ENCODE measurements at regions not wholly inside any gene's neighbourhood (a gene's known extent, or its start where the extent isn't known, plus 50 kb on each side); places are given as distances from the start of the nearest gene placed in this dataset.

- CTCF ChIA-PET = no interaction called here
- H3K4me3 ChIP-seq (ENCODE audit: low read depth, low read length) = no peak overlapping the region
- H3K27ac ChIP-seq (ENCODE audit: extremely low read depth, low read depth, low read length) = no peak overlapping the region
- H3K36me3 ChIP-seq (ENCODE audit: control insufficient read depth in 2 of 2, insufficient read depth in 1 of 2, low read length in 2 of 2) = no peaks in the 10 kb centered on the region
- POLR2A ChIA-PET = no interaction called here
- H3K9me3 ChIP-seq (ENCODE audit: control insufficient read depth, insufficient read depth, low read depth, low read length) = no peaks in the 10 kb centered on the region
- no peaks in the 10 kb centered on the region for H3K4me1 ChIP-seq (ENCODE audit: control insufficient read depth, insufficient read depth, low read length)
- TF ChIP-seq ZFP37 (tag by site-specific recombination; IDR thresholded peaks at IDR 0.05) (no peak), ZNF324 (tag by site-specific recombination; IDR thresholded peaks at IDR 0.05) (no peak), ZNF366 (tag by site-specific recombination; conservative IDR thresholded peaks at IDR 0.05) (no peak), OSR2 (tag by site-specific recombination; IDR thresholded peaks at IDR 0.05) (no peak), ZFP69B (tag by site-specific recombination; IDR thresholded peaks at IDR 0.05) (no peak), ZEB2 (tag by site-specific recombination; IDR thresholded peaks at IDR 0.05) (no peak), ZNF837 (tag by site-specific recombination; IDR thresholded peaks at IDR 0.05) (no peak), ZNF146 (tag by site-specific recombination; IDR thresholded peaks at IDR 0.05) (no peak), GFI1B (tag by site-specific recombination; IDR thresholded peaks at IDR 0.05) (no peak), KLF9 (tag by site-specific recombination; IDR thresholded peaks at IDR 0.05; ENCODE audit: low read depth) (no peak)
Observed at GRCh38 chr9:26133537-26133936, 455.3 kb upstream of the TUSC1 start.

- H3K36me3 ChIP-seq (ENCODE audit: control insufficient read depth in 2 of 2, insufficient read depth in 1 of 2, low read length in 2 of 2) = no peaks in the 10 kb centered on the region
- H3K4me3 ChIP-seq (ENCODE audit: low read depth, low read length) = no peak overlapping the region
- no peak overlapping the region for H3K27ac ChIP-seq (ENCODE audit: extremely low read depth, low read depth, low read length)
- ChIA-PET POLR2A (no interaction called here), CTCF (no interaction called here)
- no peaks in the 10 kb centered on the region for H3K9me3 ChIP-seq (ENCODE audit: control insufficient read depth, insufficient read depth, low read depth, low read length)
- H3K4me1 ChIP-seq (ENCODE audit: control insufficient read depth, insufficient read depth, low read length) = no peaks in the 10 kb centered on the region
- TF ChIP-seq GLI2 (tag by site-specific recombination; IDR thresholded peaks at IDR 0.05; ENCODE audit: borderline replicate concordance, low read depth) (no peak), WT1 (tag by site-specific recombination; IDR thresholded peaks at IDR 0.05) (no peak), ZNF148 (tag by site-specific recombination; IDR thresholded peaks at IDR 0.05; ENCODE audit: borderline replicate concordance) (no peak), ZNF837 (tag by site-specific recombination; IDR thresholded peaks at IDR 0.05) (no peak), ZBTB20 (tag by site-specific recombination; IDR thresholded peaks at IDR 0.05) (no peak), ZNF335 (tag by site-specific recombination; conservative IDR thresholded peaks at IDR 0.05) (no peak), ZNF202 (tag by site-specific recombination; IDR thresholded peaks at IDR 0.05; ENCODE audit: borderline replicate concordance) (no peak), ZNF530 (tag by site-specific recombination; IDR thresholded peaks at IDR 0.05; ENCODE audit: low read depth) (no peak), ZNF24 (tag by site-specific recombination; IDR thresholded peaks at IDR 0.05) (no peak)
Observed at GRCh38 chr9:26132746-26133312, 454.6 kb upstream of the TUSC1 start.

DNA sequence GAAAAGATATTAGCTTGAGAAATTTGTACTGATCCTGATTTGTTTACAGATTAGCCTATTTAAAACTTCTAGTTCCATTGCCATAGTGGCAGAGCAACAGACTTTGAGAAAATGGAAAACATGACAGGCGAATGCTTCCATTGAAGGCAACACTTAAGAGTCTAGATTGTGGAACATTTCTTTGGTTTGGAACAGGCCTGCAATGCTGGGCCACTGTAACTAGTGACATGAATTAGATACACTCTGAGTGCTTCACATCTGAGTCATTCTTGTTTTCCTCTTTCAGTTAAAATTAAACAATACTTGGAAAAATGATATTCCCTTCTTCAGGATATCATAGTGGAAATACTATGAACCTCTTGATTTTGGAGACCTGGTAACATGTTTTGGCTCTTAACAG lies 453.6 kb upstream of the TUSC1 start:
- Histone ChIP-seq H3K36me3 (ENCODE audit: control insufficient read depth in 2 of 2, insufficient read depth in 1 of 2, low read length in 2 of 2) (no peaks in the 10 kb centered on the region), H3K4me3 (ENCODE audit: low read depth, low read length) (no peak overlapping the region), H3K9me3 (ENCODE audit: control insufficient read depth, insufficient read depth, low read depth, low read length) (no peaks in the 10 kb centered on the region), H3K4me1 (ENCODE audit: control insufficient read depth, insufficient read depth, low read length) (no peaks in the 10 kb centered on the region), H3K27ac (ENCODE audit: extremely low read depth, low read depth, low read length) (no peak overlapping the region)
- CTCF ChIA-PET = interaction anchor here (0.9 kb wide), 1 partner anchor 8 kb away, joined by 3 read pairs; no protein-coding TSS in a partner anchor
- POLR2A ChIA-PET = no interaction called here
- TF ChIP-seq ZNF354C (tag by site-specific recombination; IDR thresholded peaks at IDR 0.05; ENCODE audit: borderline replicate concordance, low read depth) = no peak
- TF ChIP-seq, protein P1, sequence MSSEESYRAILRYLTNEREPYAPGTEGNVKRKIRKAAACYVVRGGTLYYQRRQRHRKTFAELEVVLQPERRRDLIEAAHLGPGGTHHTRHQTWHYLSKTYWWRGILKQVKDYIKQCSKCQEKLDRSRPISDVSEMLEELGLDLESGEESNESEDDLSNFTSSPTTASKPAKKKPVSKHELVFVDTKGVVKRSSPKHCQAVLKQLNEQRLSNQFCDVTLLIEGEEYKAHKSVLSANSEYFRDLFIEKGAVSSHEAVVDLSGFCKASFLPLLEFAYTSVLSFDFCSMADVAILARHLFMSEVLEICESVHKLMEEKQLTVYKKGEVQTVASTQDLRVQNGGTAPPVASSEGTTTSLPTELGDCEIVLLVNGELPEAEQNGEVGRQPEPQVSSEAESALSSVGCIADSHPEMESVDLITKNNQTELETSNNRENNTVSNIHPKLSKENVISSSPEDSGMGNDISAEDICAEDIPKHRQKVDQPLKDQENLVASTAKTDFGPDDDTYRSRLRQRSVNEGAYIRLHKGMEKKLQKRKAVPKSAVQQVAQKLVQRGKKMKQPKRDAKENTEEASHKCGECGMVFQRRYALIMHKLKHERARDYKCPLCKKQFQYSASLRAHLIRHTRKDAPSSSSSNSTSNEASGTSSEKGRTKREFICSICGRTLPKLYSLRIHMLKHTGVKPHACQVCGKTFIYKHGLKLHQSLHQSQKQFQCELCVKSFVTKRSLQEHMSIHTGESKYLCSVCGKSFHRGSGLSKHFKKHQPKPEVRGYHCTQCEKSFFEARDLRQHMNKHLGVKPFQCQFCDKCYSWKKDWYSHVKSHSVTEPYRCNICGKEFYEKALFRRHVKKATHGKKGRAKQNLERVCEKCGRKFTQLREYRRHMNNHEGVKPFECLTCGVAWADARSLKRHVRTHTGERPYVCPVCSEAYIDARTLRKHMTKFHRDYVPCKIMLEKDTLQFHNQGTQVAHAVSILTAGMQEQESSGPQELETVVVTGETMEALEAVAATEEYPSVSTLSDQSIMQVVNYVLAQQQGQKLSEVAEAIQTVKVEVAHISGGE (tag by site-specific recombination; conservative IDR thresholded peaks at IDR 0.05; ENCODE audit: low read depth) = no peak
- TF ChIP-seq, protein P2, sequence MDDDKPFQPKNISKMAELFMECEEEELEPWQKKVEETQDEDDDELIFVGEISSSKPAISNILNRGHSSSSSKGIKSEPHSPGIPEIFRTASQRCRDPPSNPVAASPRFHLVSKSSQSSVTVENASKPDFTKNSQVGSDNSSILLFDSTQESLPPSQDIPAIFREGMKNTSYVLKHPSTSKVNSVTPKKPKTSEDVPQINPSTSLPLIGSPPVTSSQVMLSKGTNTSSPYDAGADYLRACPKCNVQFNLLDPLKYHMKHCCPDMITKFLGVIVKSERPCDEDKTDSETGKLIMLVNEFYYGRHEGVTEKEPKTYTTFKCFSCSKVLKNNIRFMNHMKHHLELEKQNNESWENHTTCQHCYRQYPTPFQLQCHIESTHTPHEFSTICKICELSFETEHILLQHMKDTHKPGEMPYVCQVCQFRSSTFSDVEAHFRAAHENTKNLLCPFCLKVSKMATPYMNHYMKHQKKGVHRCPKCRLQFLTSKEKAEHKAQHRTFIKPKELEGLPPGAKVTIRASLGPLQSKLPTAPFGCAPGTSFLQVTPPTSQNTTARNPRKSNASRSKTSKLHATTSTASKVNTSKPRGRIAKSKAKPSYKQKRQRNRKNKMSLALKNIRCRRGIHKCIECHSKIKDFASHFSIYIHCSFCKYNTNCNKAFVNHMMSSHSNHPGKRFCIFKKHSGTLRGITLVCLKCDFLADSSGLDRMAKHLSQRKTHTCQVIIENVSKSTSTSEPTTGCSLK (tag by site-specific recombination; IDR thresholded peaks at IDR 0.05) = no peak
- no peak for TF ChIP-seq ZNF23 (tag by site-specific recombination; IDR thresholded peaks at IDR 0.05; ENCODE audit: borderline replicate concordance)
- no peak for TF ChIP-seq ZNF521 (tag by site-specific recombination; IDR thresholded peaks at IDR 0.05)
- TF ChIP-seq SCRT2 (tag by site-specific recombination; IDR thresholded peaks at IDR 0.05) = no peak

Measured in HEK293 (cell line).